ENCODE measurements at regions not wholly inside any gene's neighbourhood (a gene's known extent, or its start where the extent isn't known, plus 50 kb on each side); places are given as distances from the start of the nearest gene placed in this dataset.
"Not testable (repeated sequence)": the region's sequence is repeated elsewhere in the genome, so short reads cannot be mapped to it uniquely, and the experiment has no call there.

- Histone ChIP-seq H3K27me3 (ENCODE audit: control insufficient read depth in 5 of 5, insufficient read depth in 4 of 5, low read length in 5 of 5) (no peaks in the 10 kb centered on the region), H3K4me3 (ENCODE audit: low read depth in 1 of 5, low read length in 5 of 5) (no peak overlapping the region), H3K27ac (ENCODE audit: low read depth, low read length) (no peak overlapping the region)
Measured at GRCh38 chrX:94645726-94646125, 971.7 kb downstream of the FAM133A start.

GRCh38 chrX:94655180-94655579 lies 981.2 kb downstream of the FAM133A start:
- H3K9ac ChIP-seq (ENCODE audit: low read length in 5 of 5), result no peak overlapping the region
- H3K9me3 ChIP-seq (ENCODE audit: control insufficient read depth in 5 of 5, low read length in 5 of 5), result peaks cover 0 to 12% (median 6%) of the 10 kb centered on the region in 5 donors
- H3K36me3 ChIP-seq (ENCODE audit: control insufficient read depth in 5 of 5, insufficient read depth in 5 of 5, low read length in 5 of 5), result no peaks in the 10 kb centered on the region
- no peak overlapping the region for H3K4me3 ChIP-seq (ENCODE audit: low read depth in 1 of 5, low read length in 5 of 5)
- peaks cover 0 to 6% (median 2%) of the 10 kb centered on the region in 5 donors for H3K27me3 ChIP-seq (ENCODE audit: control insufficient read depth in 5 of 5, insufficient read depth in 4 of 5, low read length in 5 of 5)
- H3K27ac ChIP-seq (ENCODE audit: low read depth, low read length), result no peak overlapping the region
- H3K4me1 ChIP-seq (ENCODE audit: control insufficient read depth in 5 of 5, insufficient read depth in 5 of 5, low read length in 5 of 5), result no peaks in the 10 kb centered on the region

More at GRCh38 chrX:94645726-94646125, 971.7 kb downstream of the FAM133A start:
- no peak overlapping the region for H3K9ac ChIP-seq (ENCODE audit: low read length in 5 of 5)
- no peaks in the 10 kb centered on the region for H3K36me3 ChIP-seq (ENCODE audit: control insufficient read depth in 5 of 5, insufficient read depth in 5 of 5, low read length in 5 of 5)
- no peaks in the 10 kb centered on the region for H3K4me1 ChIP-seq (ENCODE audit: control insufficient read depth in 5 of 5, insufficient read depth in 5 of 5, low read length in 5 of 5)
- H3K9me3 ChIP-seq (ENCODE audit: control insufficient read depth in 5 of 5, low read length in 5 of 5), result no peaks in the 10 kb centered on the region

GRCh38 chrX:94662689-94663088 lies 988.7 kb downstream of the FAM133A start:
- Histone ChIP-seq H3K9ac (ENCODE audit: low read length in 5 of 5) (no peak overlapping the region), H3K27ac (ENCODE audit: low read depth, low read length) (no peak overlapping the region), H3K4me1 (ENCODE audit: control insufficient read depth in 5 of 5, insufficient read depth in 5 of 5, low read length in 5 of 5) (peaks cover 0 to 3% (median 0%) of the 10 kb centered on the region in 5 donors), H3K36me3 (ENCODE audit: control insufficient read depth in 5 of 5, insufficient read depth in 5 of 5, low read length in 5 of 5) (no peaks in the 10 kb centered on the region), H3K27me3 (ENCODE audit: control insufficient read depth in 5 of 5, insufficient read depth in 4 of 5, low read length in 5 of 5) (no peaks in the 10 kb centered on the region), H3K4me3 (ENCODE audit: low read depth in 1 of 5, low read length in 5 of 5) (no peak overlapping the region), H3K9me3 (ENCODE audit: control insufficient read depth in 5 of 5, low read length in 5 of 5) (peaks cover 0 to 12% (median 6%) of the 10 kb centered on the region in 5 donors)

- no peak overlapping the region for H3K27ac ChIP-seq (ENCODE audit: low read depth, low read length)
- H3K27me3 ChIP-seq (ENCODE audit: control insufficient read depth in 5 of 5, insufficient read depth in 4 of 5, low read length in 5 of 5), result peaks cover 0 to 5% (median 3%) of the 10 kb centered on the region in 5 donors
- H3K9ac ChIP-seq (ENCODE audit: low read length in 5 of 5), result no peak overlapping the region
- H3K4me3 ChIP-seq (ENCODE audit: low read depth in 1 of 5, low read length in 5 of 5), result no peak overlapping the region
- no peaks in the 10 kb centered on the region for H3K36me3 ChIP-seq (ENCODE audit: control insufficient read depth in 5 of 5, insufficient read depth in 5 of 5, low read length in 5 of 5)
- peaks cover 0 to 2% (median 0%) of the 10 kb centered on the region in 5 donors for H3K9me3 ChIP-seq (ENCODE audit: control insufficient read depth in 5 of 5, low read length in 5 of 5)
- H3K4me1 ChIP-seq (ENCODE audit: control insufficient read depth in 5 of 5, insufficient read depth in 5 of 5, low read length in 5 of 5), result no peaks in the 10 kb centered on the region
Measured at GRCh38 chrX:94676285-94676684, 1002.3 kb downstream of the FAM133A start.

GRCh38 chrX:94686071-94686470 lies 1012.1 kb downstream of the FAM133A start:
- no peak overlapping the region for H3K9ac ChIP-seq (ENCODE audit: low read length in 5 of 5)
- no peaks in the 10 kb centered on the region for H3K36me3 ChIP-seq (ENCODE audit: control insufficient read depth in 5 of 5, insufficient read depth in 5 of 5, low read length in 5 of 5)
- peaks cover 0 to 6% (median 2%) of the 10 kb centered on the region in 5 donors for H3K9me3 ChIP-seq (ENCODE audit: control insufficient read depth in 5 of 5, low read length in 5 of 5)
- H3K4me3 ChIP-seq (ENCODE audit: low read depth in 1 of 5, low read length in 5 of 5), result no peak overlapping the region
- H3K4me1 ChIP-seq (ENCODE audit: control insufficient read depth in 5 of 5, insufficient read depth in 5 of 5, low read length in 5 of 5), result peaks cover 0 to 8% (median 0%) of the 10 kb centered on the region in 5 donors
- H3K27ac ChIP-seq (ENCODE audit: low read depth, low read length), result no peak overlapping the region
- H3K27me3 ChIP-seq (ENCODE audit: control insufficient read depth in 5 of 5, insufficient read depth in 4 of 5, low read length in 5 of 5), result peaks cover 0 to 6% (median 0%) of the 10 kb centered on the region in 5 donors

- Histone ChIP-seq H3K4me1 (ENCODE audit: control insufficient read depth in 5 of 5, insufficient read depth in 5 of 5, low read length in 5 of 5) (no peaks in the 10 kb centered on the region), H3K4me3 (ENCODE audit: low read depth in 1 of 5, low read length in 5 of 5) (no peak overlapping the region), H3K27me3 (ENCODE audit: control insufficient read depth in 5 of 5, insufficient read depth in 4 of 5, low read length in 5 of 5) (no peaks in the 10 kb centered on the region), H3K27ac (ENCODE audit: low read depth, low read length) (no peak overlapping the region), H3K9ac (ENCODE audit: low read length in 5 of 5) (no peak overlapping the region), H3K36me3 (ENCODE audit: control insufficient read depth in 5 of 5, insufficient read depth in 5 of 5, low read length in 5 of 5) (no peaks in the 10 kb centered on the region), H3K9me3 (ENCODE audit: control insufficient read depth in 5 of 5, low read length in 5 of 5) (no peaks in the 10 kb centered on the region)
Measured at GRCh38 chrX:94695910-94696309, 1021.9 kb downstream of the FAM133A start.

GRCh38 chrX:94704348-94705256 lies 1030.6 kb downstream of the FAM133A start:
- H3K4me3 ChIP-seq (ENCODE audit: low read depth in 1 of 5, low read length in 5 of 5); H3K9me3 ChIP-seq (ENCODE audit: control insufficient read depth in 5 of 5, low read length in 5 of 5); H3K4me1 ChIP-seq (ENCODE audit: control insufficient read depth in 5 of 5, insufficient read depth in 5 of 5, low read length in 5 of 5); H3K36me3 ChIP-seq (ENCODE audit: control insufficient read depth in 5 of 5, insufficient read depth in 5 of 5, low read length in 5 of 5); H3K27ac ChIP-seq (ENCODE audit: low read depth, low read length); H3K27me3 ChIP-seq (ENCODE audit: control insufficient read depth in 5 of 5, insufficient read depth in 4 of 5, low read length in 5 of 5); H3K9ac ChIP-seq (ENCODE audit: low read length in 5 of 5): not testable (repeated sequence)

- no peaks in the 10 kb centered on the region for H3K4me1 ChIP-seq (ENCODE audit: control insufficient read depth in 5 of 5, insufficient read depth in 5 of 5, low read length in 5 of 5)
- no peaks in the 10 kb centered on the region for H3K9me3 ChIP-seq (ENCODE audit: control insufficient read depth in 5 of 5, low read length in 5 of 5)
- H3K27me3 ChIP-seq (ENCODE audit: control insufficient read depth in 5 of 5, insufficient read depth in 4 of 5, low read length in 5 of 5), result peaks cover 0 to 4% (median 0%) of the 10 kb centered on the region in 5 donors
- H3K9ac ChIP-seq (ENCODE audit: low read length in 5 of 5), result no peak overlapping the region
- no peak overlapping the region for H3K27ac ChIP-seq (ENCODE audit: low read depth, low read length)
- H3K4me3 ChIP-seq (ENCODE audit: low read depth in 1 of 5, low read length in 5 of 5), result no peak overlapping the region
- no peaks in the 10 kb centered on the region for H3K36me3 ChIP-seq (ENCODE audit: control insufficient read depth in 5 of 5, insufficient read depth in 5 of 5, low read length in 5 of 5)
Measured at GRCh38 chrX:94721386-94721785, 1047.4 kb downstream of the FAM133A start.

GRCh38 chrX:94722578-94722977 lies 1048.6 kb downstream of the FAM133A start:
- H3K36me3 ChIP-seq (ENCODE audit: control insufficient read depth in 5 of 5, insufficient read depth in 5 of 5, low read length in 5 of 5), result no peaks in the 10 kb centered on the region
- H3K27ac ChIP-seq (ENCODE audit: low read depth, low read length), result peak overlapping the region; percentile 66
- H3K4me3 ChIP-seq (ENCODE audit: low read depth in 1 of 5, low read length in 5 of 5), result no peak overlapping the region
- H3K4me1 ChIP-seq (ENCODE audit: control insufficient read depth in 5 of 5, insufficient read depth in 5 of 5, low read length in 5 of 5), result no peaks in the 10 kb centered on the region
- H3K9ac ChIP-seq (ENCODE audit: low read length in 5 of 5), result no peak overlapping the region
- H3K9me3 ChIP-seq (ENCODE audit: control insufficient read depth in 5 of 5, low read length in 5 of 5), result no peaks in the 10 kb centered on the region
- peaks cover 0 to 4% (median 0%) of the 10 kb centered on the region in 5 donors for H3K27me3 ChIP-seq (ENCODE audit: control insufficient read depth in 5 of 5, insufficient read depth in 4 of 5, low read length in 5 of 5)

GRCh38 chrX:94742772-94743171 lies 1068.8 kb downstream of the FAM133A start:
- Histone ChIP-seq H3K4me3 (ENCODE audit: low read depth in 1 of 5, low read length in 5 of 5) (no peak overlapping the region), H3K27ac (ENCODE audit: low read depth, low read length) (no peak overlapping the region), H3K9ac (ENCODE audit: low read length in 5 of 5) (no peak overlapping the region), H3K4me1 (ENCODE audit: control insufficient read depth in 5 of 5, insufficient read depth in 5 of 5, low read length in 5 of 5) (no peaks in the 10 kb centered on the region), H3K27me3 (ENCODE audit: control insufficient read depth in 5 of 5, insufficient read depth in 4 of 5, low read length in 5 of 5) (peaks cover 3 to 13% (median 5%) of the 10 kb centered on the region in 5 donors), H3K9me3 (ENCODE audit: control insufficient read depth in 5 of 5, low read length in 5 of 5) (no peaks in the 10 kb centered on the region), H3K36me3 (ENCODE audit: control insufficient read depth in 5 of 5, insufficient read depth in 5 of 5, low read length in 5 of 5) (no peaks in the 10 kb centered on the region)
